ENCODE measurements at regions not wholly inside any gene's neighbourhood (a gene's known extent, or its start where the extent isn't known, plus 50 kb on each side); places are given as distances from the start of the nearest gene placed in this dataset.

- no peak overlapping the region for H3K4me2 ChIP-seq (ENCODE audit: insufficient read depth, low read length)
- H3K9me3 ChIP-seq (ENCODE audit: insufficient read depth, low read length, severe bottlenecking), result no peaks in the 10 kb centered on the region
- DNase-seq (no peak), ATAC-seq (ENCODE audit: insufficient read depth, low read depth) (no peak)
- H2AFZ ChIP-seq (ENCODE audit: low read depth, low read length), result no peak overlapping the region
- H3K79me2 ChIP-seq (ENCODE audit: insufficient read depth, low read length), result no peaks in the 10 kb centered on the region
- H3K4me3 ChIP-seq (ENCODE audit: low read depth in 1 of 2, low read length in 2 of 2), result no peak overlapping the region
- TF ChIP-seq EZH2 (IDR thresholded peaks at IDR 0.05; ENCODE audit: borderline replicate concordance, low read depth, low read length, severe bottlenecking) (no peak), CTCF (IDR thresholded peaks at IDR 0.05; ENCODE audit: borderline replicate concordance, extremely low read depth, low read length, poor library complexity, severe bottlenecking) (no peak)
- no peak overlapping the region for H3K27ac ChIP-seq (ENCODE audit: low read length)
- no peaks in the 10 kb centered on the region for H4K20me1 ChIP-seq (ENCODE audit: insufficient read depth, low read length)
- no peaks in the 10 kb centered on the region for H3K4me1 ChIP-seq (ENCODE audit: insufficient read depth, low read length)
- H3K9ac ChIP-seq (ENCODE audit: low read depth, low read length), result no peak overlapping the region
- H3K27me3 ChIP-seq (ENCODE audit: insufficient read depth, low read length, poor library complexity), result no peaks in the 10 kb centered on the region
- no peaks in the 10 kb centered on the region for H3K36me3 ChIP-seq (ENCODE audit: insufficient read depth, low read length)
These were observed 176.7 kb downstream of the EMX2 start for GRCh38 chr10:117718986-117719920.

- Histone ChIP-seq H2AFZ (ENCODE audit: low read depth, low read length) (no peak overlapping the region), H3K4me3 (ENCODE audit: low read depth in 1 of 2, low read length in 2 of 2) (no peak overlapping the region), H3K27me3 (ENCODE audit: insufficient read depth, low read length, poor library complexity) (no peaks in the 10 kb centered on the region), H3K27ac (ENCODE audit: low read length) (no peak overlapping the region), H3K9ac (ENCODE audit: low read depth, low read length) (no peak overlapping the region), H3K4me2 (ENCODE audit: insufficient read depth, low read length) (no peak overlapping the region), H3K79me2 (ENCODE audit: insufficient read depth, low read length) (no peaks in the 10 kb centered on the region), H3K36me3 (ENCODE audit: insufficient read depth, low read length) (no peaks in the 10 kb centered on the region), H4K20me1 (ENCODE audit: insufficient read depth, low read length) (no peaks in the 10 kb centered on the region), H3K9me3 (ENCODE audit: insufficient read depth, low read length, severe bottlenecking) (no peaks in the 10 kb centered on the region), H3K4me1 (ENCODE audit: insufficient read depth, low read length) (no peaks in the 10 kb centered on the region)
- ATAC-seq (ENCODE audit: insufficient read depth, low read depth) (no peak), DNase-seq (no peak)
- no peak for TF ChIP-seq EZH2 (IDR thresholded peaks at IDR 0.05; ENCODE audit: borderline replicate concordance, low read depth, low read length, severe bottlenecking)
- TF ChIP-seq CTCF (IDR thresholded peaks at IDR 0.05; ENCODE audit: borderline replicate concordance, extremely low read depth, low read length, poor library complexity, severe bottlenecking), result no peak
These were observed 178.6 kb downstream of the EMX2 start for GRCh38 chr10:117720931-117721835.

- DNase-seq, result no peak
These were observed 179.3 kb downstream of the EMX2 start for GRCh38 chr10:117721873-117722272.

More at GRCh38 chr10:117721873-117722272, 179.3 kb downstream of the EMX2 start:
- no peak overlapping the region for H3K4me2 ChIP-seq (ENCODE audit: insufficient read depth, low read length)
- no peaks in the 10 kb centered on the region for H3K36me3 ChIP-seq (ENCODE audit: insufficient read depth, low read length)
- H3K4me3 ChIP-seq (ENCODE audit: low read depth in 1 of 2, low read length in 2 of 2), result no peak overlapping the region
- no peaks in the 10 kb centered on the region for H3K79me2 ChIP-seq (ENCODE audit: insufficient read depth, low read length)
- no peak overlapping the region for H2AFZ ChIP-seq (ENCODE audit: low read depth, low read length)
- H4K20me1 ChIP-seq (ENCODE audit: insufficient read depth, low read length), result no peaks in the 10 kb centered on the region
- TF ChIP-seq EZH2 (IDR thresholded peaks at IDR 0.05; ENCODE audit: borderline replicate concordance, low read depth, low read length, severe bottlenecking), result no peak
- no peak overlapping the region for H3K9ac ChIP-seq (ENCODE audit: low read depth, low read length)
- no peaks in the 10 kb centered on the region for H3K27me3 ChIP-seq (ENCODE audit: insufficient read depth, low read length, poor library complexity)
- no peak overlapping the region for H3K27ac ChIP-seq (ENCODE audit: low read length)
- no peak for ATAC-seq (ENCODE audit: insufficient read depth, low read depth)
- no peaks in the 10 kb centered on the region for H3K9me3 ChIP-seq (ENCODE audit: insufficient read depth, low read length, severe bottlenecking)
- H3K4me1 ChIP-seq (ENCODE audit: insufficient read depth, low read length), result no peaks in the 10 kb centered on the region
